ENCODE measurements at regions not wholly inside any gene's neighbourhood (a gene's known extent, or its start where the extent isn't known, plus 50 kb on each side); places are given as distances from the start of the nearest gene placed in this dataset.
"Not testable (repeated sequence)": the region's sequence is repeated elsewhere in the genome, so short reads cannot be mapped to it uniquely, and the experiment has no call there.

- no peak overlapping the region for H3K27ac ChIP-seq
Measured at GRCh38 chr3:80733522-80734176, 965.9 kb upstream of the ROBO1 start.

GRCh38 chr3:80727561-80727960, 959.8 kb upstream of the ROBO1 start:
- DNase-seq (ENCODE audit: low spot score in 2 of 2); H3K27ac ChIP-seq; H3K4me1 ChIP-seq; H3K27me3 ChIP-seq; H3K36me3 ChIP-seq; H3K9me3 ChIP-seq; H3K4me3 ChIP-seq: not testable (repeated sequence)
- WGBS, result 85% methylated on average over 3 of the region's 3 CpGs

More at GRCh38 chr3:80733522-80734176, 965.9 kb upstream of the ROBO1 start:
- H3K4me3 ChIP-seq, result no peak overlapping the region
- no peaks in the 10 kb centered on the region for H3K27me3 ChIP-seq
- TF ChIP-seq CTCF (IDR thresholded peaks at IDR 0.05) (no peak), EP300 (IDR thresholded peaks at IDR 0.05) (no peak), POLR2A (IDR thresholded peaks at IDR 0.05) (no peak), POLR2AphosphoS5 (IDR thresholded peaks at IDR 0.05) (no peak)
- H3K4me1 ChIP-seq, result no peaks in the 10 kb centered on the region
- H3K9me3 ChIP-seq, result no peaks in the 10 kb centered on the region
- DNase-seq (ENCODE audit: low spot score in 2 of 2), result no peak
- 34% methylated on average over 5 of the region's 5 CpGs for WGBS
- H3K36me3 ChIP-seq, result no peaks in the 10 kb centered on the region

GRCh38 chr3:80709597-80710322, 942.0 kb upstream of the ROBO1 start:
- not testable (repeated sequence) for DNase-seq (ENCODE audit: low spot score in 2 of 2); H3K9me3 ChIP-seq; H3K4me3 ChIP-seq; H3K4me1 ChIP-seq; H3K27ac ChIP-seq; H3K27me3 ChIP-seq; H3K36me3 ChIP-seq
- 72% methylated on average over 4 of the region's 5 CpGs for WGBS

GRCh38 chr3:80705290-80705689, 937.5 kb upstream of the ROBO1 start:
- H3K27ac ChIP-seq, result no peak overlapping the region
- H3K4me1 ChIP-seq, result no peaks in the 10 kb centered on the region
- no peaks in the 10 kb centered on the region for H3K27me3 ChIP-seq
- no peak for DNase-seq (ENCODE audit: low spot score in 2 of 2)
- peaks cover 10% of the 10 kb centered on the region for H3K9me3 ChIP-seq
- no peak overlapping the region for H3K4me3 ChIP-seq
- TF ChIP-seq CTCF (IDR thresholded peaks at IDR 0.05), result no peak
- TF ChIP-seq POLR2AphosphoS5 (IDR thresholded peaks at IDR 0.05), result no peak
- TF ChIP-seq EP300 (IDR thresholded peaks at IDR 0.05), result no peak
- TF ChIP-seq POLR2A (IDR thresholded peaks at IDR 0.05), result no peak
- WGBS, result 58% methylated on average over 1 of the region's 1 CpG
- H3K36me3 ChIP-seq, result no peaks in the 10 kb centered on the region

GRCh38 chr3:80701349-80701748, 933.6 kb upstream of the ROBO1 start:
- H3K9me3 ChIP-seq, result peaks cover 10% of the 10 kb centered on the region
- WGBS, result 87% methylated on average over 1 of the region's 1 CpG
- H3K4me3 ChIP-seq, result no peak overlapping the region
- H3K27me3 ChIP-seq, result no peaks in the 10 kb centered on the region
- no peak overlapping the region for H3K27ac ChIP-seq
- H3K4me1 ChIP-seq, result no peaks in the 10 kb centered on the region
- DNase-seq (ENCODE audit: low spot score in 2 of 2), result no peak
- TF ChIP-seq CTCF (IDR thresholded peaks at IDR 0.05) (no peak), POLR2A (IDR thresholded peaks at IDR 0.05) (no peak), EP300 (IDR thresholded peaks at IDR 0.05) (no peak), POLR2AphosphoS5 (IDR thresholded peaks at IDR 0.05) (no peak)
- H3K36me3 ChIP-seq, result no peaks in the 10 kb centered on the region

- Histone ChIP-seq H3K27me3 (no peaks in the 10 kb centered on the region), H3K4me3 (no peak overlapping the region), H3K27ac (no peak overlapping the region), H3K9me3 (no peaks in the 10 kb centered on the region), H3K4me1 (no peaks in the 10 kb centered on the region), H3K36me3 (no peaks in the 10 kb centered on the region)
- 60% methylated on average over 2 of the region's 2 CpGs for WGBS
- DNase-seq (ENCODE audit: low spot score in 2 of 2), result no peak
- TF ChIP-seq CTCF (IDR thresholded peaks at IDR 0.05), result no peak
- no peak for TF ChIP-seq POLR2A (IDR thresholded peaks at IDR 0.05)
- TF ChIP-seq EP300 (IDR thresholded peaks at IDR 0.05), result no peak
- TF ChIP-seq POLR2AphosphoS5 (IDR thresholded peaks at IDR 0.05), result no peak
Measured at GRCh38 chr3:80697291-80697690, 929.5 kb upstream of the ROBO1 start.

Data from suprapubic skin (tissue), 4 donors.